H9 (cell line): ENCODE measurements at regions not wholly inside any gene's neighbourhood (a gene's known extent, or its start where the extent isn't known, plus 50 kb on each side); places are given as distances from the start of the nearest gene placed in this dataset.

Source experiments
- DNase-seq: peaks from one replicate; pipeline ENCODE4 v3.0.0-alpha.2; 2017
- H2AFZ ChIP-seq: one replicate; pipeline ENCODE4 v1.6.1; 2013; ENCODE audit warnings: mild to moderate bottlenecking, low read length, control low read depth, moderate library complexity
- H2AK5ac ChIP-seq: 2 replicates; pipeline ENCODE4 v1.6.1; 2013; ENCODE audit warnings: low read length, control low read depth, mixed read lengths; ENCODE audit not compliant: insufficient read length
- H2BK120ac ChIP-seq: one replicate; pipeline ENCODE4 v1.6.1; 2013; ENCODE audit warnings: low read depth, mild to moderate bottlenecking, low read length, control low read depth, inconsistent platforms; ENCODE audit not compliant: poor library complexity, severe bottlenecking
- H2BK12ac ChIP-seq: 2 replicates; pipeline ENCODE4 v1.6.1; 2013; ENCODE audit warnings: low read length, control low read depth, mixed read lengths, low read depth; ENCODE audit not compliant: insufficient read length
- H2BK15ac ChIP-seq: 2 replicates; pipeline ENCODE4 v1.6.1; 2013; ENCODE audit warnings: low read depth, low read length, control low read depth
- H2BK20ac ChIP-seq: one replicate; pipeline ENCODE4 v1.6.1; 2013; ENCODE audit warnings: low read depth, mild to moderate bottlenecking, low read length, control low read depth, inconsistent platforms; ENCODE audit not compliant: poor library complexity, severe bottlenecking
- H2BK5ac ChIP-seq: 2 replicates; pipeline ENCODE4 v1.6.1; 2013; ENCODE audit warnings: low read length, control low read depth, mixed read lengths; ENCODE audit not compliant: insufficient read length
- H3K14ac ChIP-seq: 2 replicates; pipeline ENCODE4 v1.6.1; 2013; ENCODE audit warnings: low read length, control low read depth; ENCODE audit not compliant: insufficient read depth
- H3K18ac ChIP-seq: 2 replicates; pipeline ENCODE4 v1.6.1; 2013; ENCODE audit warnings: low read depth, mild to moderate bottlenecking, mixed read lengths, low read length, control low read depth; ENCODE audit not compliant: insufficient read length
- H3K23ac ChIP-seq: 2 replicates; pipeline ENCODE4 v1.6.1; 2013; ENCODE audit warnings: low read length, control low read depth, mixed read lengths, low read depth; ENCODE audit not compliant: insufficient read length
- H3K23me2 ChIP-seq: 2 replicates; pipeline ENCODE4 v1.6.1; 2013; ENCODE audit warnings: low read depth, mild to moderate bottlenecking, mixed read lengths, low read length, control low read depth; ENCODE audit not compliant: insufficient read length, poor library complexity, severe bottlenecking
- H3K27ac ChIP-seq: 2 replicates; pipeline ENCODE4 v1.5.1; 2013; ENCODE audit warnings: low read length, control low read depth, mixed read lengths, low read depth; ENCODE audit not compliant: insufficient read length
- H3K27me3 ChIP-seq: 2 replicates; pipeline ENCODE4 v1.6.1; 2013; ENCODE audit warnings: low read length, control low read depth, inconsistent platforms; ENCODE audit not compliant: insufficient read depth
- H3K4ac ChIP-seq: 2 replicates; pipeline ENCODE4 v1.6.1; 2013; ENCODE audit warnings: low read depth, mild to moderate bottlenecking, control low read depth, inconsistent platforms, low read length, moderate library complexity
- H3K4me1 ChIP-seq: 2 replicates; pipeline ENCODE4 v1.6.1; 2013; ENCODE audit warnings: low read length, control low read depth, inconsistent platforms; ENCODE audit not compliant: insufficient read depth
- H3K4me2 ChIP-seq: 2 replicates; pipeline ENCODE4 v1.6.1; 2013; ENCODE audit warnings: low read length, control low read depth, mixed read lengths; ENCODE audit not compliant: insufficient read length, insufficient read depth
- H3K56ac ChIP-seq: 2 replicates; pipeline ENCODE4 v1.6.1; 2013; ENCODE audit warnings: low read depth, mild to moderate bottlenecking, mixed read lengths, low read length, control low read depth; ENCODE audit not compliant: insufficient read length
- H3K79me1 ChIP-seq: 2 replicates; pipeline ENCODE4 v1.6.1; 2013; ENCODE audit warnings: low read depth, mild to moderate bottlenecking, moderate library complexity, low read length, control low read depth, inconsistent platforms; ENCODE audit not compliant: insufficient read depth, poor library complexity, severe bottlenecking
- H3K79me2 ChIP-seq: 2 replicates; pipeline ENCODE4 v1.6.1; 2013; ENCODE audit warnings: low read length, control low read depth, inconsistent platforms; ENCODE audit not compliant: insufficient read depth
- H3K9ac ChIP-seq: 2 replicates; pipeline ENCODE4 v1.6.1; 2013; ENCODE audit warnings: low read length, control low read depth, mixed read lengths; ENCODE audit not compliant: insufficient read length; ENCODE audit errors: extremely low read depth
- H3K9me3 ChIP-seq: one replicate; pipeline ENCODE4 v1.6.1; 2013; ENCODE audit warnings: low read depth, low read length, inconsistent platforms; ENCODE audit not compliant: control insufficient read depth
- H3T11ph ChIP-seq: one replicate; pipeline ENCODE4 v1.6.1; 2013; ENCODE audit warnings: mild to moderate bottlenecking, low read length, control low read depth, inconsistent platforms
- H4K20me1 ChIP-seq: one replicate; pipeline ENCODE4 v1.6.1; 2013; ENCODE audit not compliant: control insufficient read depth, insufficient read length, insufficient read depth
- H4K5ac ChIP-seq: 2 replicates; pipeline ENCODE4 v1.6.1; 2013; ENCODE audit warnings: low read depth, mild to moderate bottlenecking, mixed read lengths, low read length, control low read depth; ENCODE audit not compliant: insufficient read length
- H4K8ac ChIP-seq: replicated peaks from 2 replicates; pipeline ENCODE4 v1.6.1; 2013; ENCODE audit warnings: low read length, control low read depth, mixed read lengths, low read depth; ENCODE audit not compliant: insufficient read length
- H4K91ac ChIP-seq: 2 replicates; pipeline ENCODE4 v1.6.1; 2013; ENCODE audit warnings: low read depth, mild to moderate bottlenecking, moderate library complexity, mixed read lengths, low read length, control low read depth; ENCODE audit not compliant: insufficient read length
- H3K27ac Mint-ChIP-seq, 3 experiments: 2 replicates in 2 of 3; 3 replicates in 1 of 3; pipeline ENCODE4 v1.8.0; 2020 to 2021; ENCODE audit warnings: mixed read lengths in 3 of 3, mild to moderate bottlenecking in 1 of 3, moderate library complexity in 1 of 3
- H3K27me3 Mint-ChIP-seq: 2 replicates; pipeline ENCODE4 v1.8.0; 2021; ENCODE audit warnings: low read depth, mild to moderate bottlenecking, moderate library complexity, mixed read lengths
- H3K36me3 Mint-ChIP-seq, 3 experiments: 2 replicates in 2 of 3; 3 replicates in 1 of 3; pipeline ENCODE4 v1.8.0; 2020 to 2021; ENCODE audit warnings: low read depth in 3 of 3, mixed read lengths in 3 of 3; ENCODE audit not compliant: insufficient read depth in 1 of 3
- H3K4me1 Mint-ChIP-seq, 2 experiments: 2 replicates each; pipeline ENCODE4 v1.8.0; 2020; ENCODE audit warnings: mixed read lengths in 2 of 2
- H3K4me3 Mint-ChIP-seq, 2 experiments: 2 replicates in 1 of 2; 3 replicates in 1 of 2; pipeline ENCODE4 v1.8.0; 2020 to 2021; ENCODE audit warnings: mild to moderate bottlenecking in 2 of 2, mixed read lengths in 2 of 2, moderate library complexity in 1 of 2
- H3K9me3 Mint-ChIP-seq, 2 experiments: 2 replicates in 1 of 2; 3 replicates in 1 of 2; pipeline ENCODE4 v1.8.0; 2020; ENCODE audit warnings: mild to moderate bottlenecking in 2 of 2, mixed read lengths in 2 of 2, moderate library complexity in 1 of 2
- WGBS: extraction: QIAGEN DNeasy Blood & Tissue Kit; methylation state at CpG from one replicate; pipeline ENCODE4 v1.1.7; 2013; ENCODE audit warnings: missing lambda C conversion rate, low lambda C conversion rate, mixed read lengths; ENCODE audit not compliant: insufficient read length; ENCODE audit errors: extremely low coverage; 5-methylcytosine and 5-hydroxymethylcytosine counted together
- TF ChIP-seq, protein P1 (sequence below): fragments of 200-600 bp; sonication (generic); conservative IDR thresholded peaks from 3 replicates; pipeline ENCODE4 v1.8.0; 2021; ENCODE audit warnings: antibody characterized with exemption, mild to moderate bottlenecking

DNA sequence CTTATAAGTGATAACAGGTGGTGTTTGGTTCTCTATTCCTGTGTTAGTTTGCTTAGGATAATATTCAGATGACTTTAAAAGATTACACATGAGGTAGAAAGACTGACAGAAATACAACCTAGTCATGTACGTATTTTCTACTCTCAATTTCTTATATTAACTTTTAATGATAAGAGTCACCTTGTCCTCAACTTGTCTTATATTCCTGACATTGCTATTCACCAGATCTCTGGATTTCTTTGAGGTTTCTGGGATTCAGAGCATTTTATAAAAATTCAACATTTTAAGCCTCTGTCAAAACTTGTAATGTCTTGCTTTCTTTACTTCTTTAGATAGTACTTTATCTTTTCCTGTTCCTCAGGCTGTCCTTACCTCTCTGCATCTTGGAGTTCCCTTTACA is 234.2 kb downstream of the TBX15 start:
- no peak overlapping the region for H3T11ph ChIP-seq
- Mint-ChIP-seq H3K4me3 (no peak overlapping the region), H3K36me3 (no peaks in the 10 kb centered on the region), H3K9me3 (no peaks in the 10 kb centered on the region), H3K4me1 (peaks cover 8 to 14% of the 10 kb centered on the region in 2 experiments), H3K27ac (no peak overlapping the region), H3K27me3 (peaks cover 74% of the 10 kb centered on the region)
- no peaks in the 10 kb centered on the region for H3K9me3 ChIP-seq
- no peak overlapping the region for H3K56ac ChIP-seq
- no peak overlapping the region for H3K27ac ChIP-seq
- H3K79me1 ChIP-seq, result no peaks in the 10 kb centered on the region
- no peak overlapping the region for H2BK20ac ChIP-seq
- no peaks in the 10 kb centered on the region for H4K20me1 ChIP-seq
- H4K8ac ChIP-seq, result no peak overlapping the region
- no peak overlapping the region for H2BK12ac ChIP-seq
- no peak overlapping the region for H2BK120ac ChIP-seq
- H2AFZ ChIP-seq, result no peak overlapping the region
- no peak overlapping the region for H2BK15ac ChIP-seq
- H3K9ac ChIP-seq, result no peak overlapping the region
- no peak overlapping the region for H3K4ac ChIP-seq
- no peak overlapping the region for H4K5ac ChIP-seq
- no peak overlapping the region for H3K18ac ChIP-seq
- H3K27me3 ChIP-seq, result peaks cover 11% of the 10 kb centered on the region; the same call in 1 of the 2 replicates
- no peak overlapping the region for H3K14ac ChIP-seq
- no peak overlapping the region for H2AK5ac ChIP-seq
- H2BK5ac ChIP-seq, result no peak overlapping the region
- H4K91ac ChIP-seq, result no peak overlapping the region
- no peak for DNase-seq
- no peaks in the 10 kb centered on the region for H3K23me2 ChIP-seq
- H3K23ac ChIP-seq, result no peak overlapping the region
- no peaks in the 10 kb centered on the region for H3K4me1 ChIP-seq
- TF ChIP-seq, protein P1, sequence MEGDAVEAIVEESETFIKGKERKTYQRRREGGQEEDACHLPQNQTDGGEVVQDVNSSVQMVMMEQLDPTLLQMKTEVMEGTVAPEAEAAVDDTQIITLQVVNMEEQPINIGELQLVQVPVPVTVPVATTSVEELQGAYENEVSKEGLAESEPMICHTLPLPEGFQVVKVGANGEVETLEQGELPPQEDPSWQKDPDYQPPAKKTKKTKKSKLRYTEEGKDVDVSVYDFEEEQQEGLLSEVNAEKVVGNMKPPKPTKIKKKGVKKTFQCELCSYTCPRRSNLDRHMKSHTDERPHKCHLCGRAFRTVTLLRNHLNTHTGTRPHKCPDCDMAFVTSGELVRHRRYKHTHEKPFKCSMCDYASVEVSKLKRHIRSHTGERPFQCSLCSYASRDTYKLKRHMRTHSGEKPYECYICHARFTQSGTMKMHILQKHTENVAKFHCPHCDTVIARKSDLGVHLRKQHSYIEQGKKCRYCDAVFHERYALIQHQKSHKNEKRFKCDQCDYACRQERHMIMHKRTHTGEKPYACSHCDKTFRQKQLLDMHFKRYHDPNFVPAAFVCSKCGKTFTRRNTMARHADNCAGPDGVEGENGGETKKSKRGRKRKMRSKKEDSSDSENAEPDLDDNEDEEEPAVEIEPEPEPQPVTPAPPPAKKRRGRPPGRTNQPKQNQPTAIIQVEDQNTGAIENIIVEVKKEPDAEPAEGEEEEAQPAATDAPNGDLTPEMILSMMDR, result no peak
- no peaks in the 10 kb centered on the region for H3K79me2 ChIP-seq
- no peak overlapping the region for H3K4me2 ChIP-seq
- whole genome bisulfite sequencing, result no CpG with 5 or more reads among the region's 1 CpG
